ENCODE measurements at regions not wholly inside any gene's neighbourhood (a gene's known extent, or its start where the extent isn't known, plus 50 kb on each side); places are given as distances from the start of the nearest gene placed in this dataset.

GRCh38 chr9:79382044-79382443 is 189.7 kb upstream of the TLE4 start:
- no peak overlapping the region for H3K4me3 ChIP-seq
- no peak overlapping the region for H3K4me2 ChIP-seq

GRCh38 chr9:79382458-79382857 is 189.3 kb upstream of the TLE4 start:
- no peak for TF ChIP-seq Cebpa-rat (IDR thresholded peaks at IDR 0.05)

More at GRCh38 chr9:79382044-79382443, 189.7 kb upstream of the TLE4 start:
- Histone ChIP-seq H4K20me1 (no peaks in the 10 kb centered on the region), H3K4me1 (no peaks in the 10 kb centered on the region), H3K36me3 (no peaks in the 10 kb centered on the region), H3K27ac (no peak overlapping the region), H3K9ac (no peak overlapping the region), H3K9me3 (no peaks in the 10 kb centered on the region), H3K27me3 (no peaks in the 10 kb centered on the region)
- no peak for TF ChIP-seq Cebpa-rat (IDR thresholded peaks at IDR 0.05)

GRCh38 chr9:79383096-79383495 is 188.7 kb upstream of the TLE4 start:
- Histone ChIP-seq H3K27me3 (no peaks in the 10 kb centered on the region), H3K4me2 (no peak overlapping the region), H3K27ac (no peak overlapping the region)

More at GRCh38 chr9:79382458-79382857, 189.3 kb upstream of the TLE4 start:
- Histone ChIP-seq H3K4me1 (no peaks in the 10 kb centered on the region), H4K20me1 (no peaks in the 10 kb centered on the region), H3K9ac (no peak overlapping the region), H3K9me3 (no peaks in the 10 kb centered on the region), H3K4me3 (no peak overlapping the region), H3K36me3 (no peaks in the 10 kb centered on the region), H3K4me2 (no peak overlapping the region), H3K27ac (no peak overlapping the region), H3K27me3 (no peaks in the 10 kb centered on the region)

GRCh38 chr9:79384091-79384490 is 187.7 kb upstream of the TLE4 start:
- Histone ChIP-seq H3K27me3 (no peaks in the 10 kb centered on the region), H3K27ac (no peak overlapping the region), H3K4me3 (no peak overlapping the region), H3K36me3 (no peaks in the 10 kb centered on the region), H3K9ac (no peak overlapping the region), H3K9me3 (no peaks in the 10 kb centered on the region), H4K20me1 (no peaks in the 10 kb centered on the region), H3K4me1 (no peaks in the 10 kb centered on the region), H3K4me2 (no peak overlapping the region)
- no peak for TF ChIP-seq Cebpa-rat (IDR thresholded peaks at IDR 0.05)

More at GRCh38 chr9:79383096-79383495, 188.7 kb upstream of the TLE4 start:
- H3K9ac ChIP-seq: no peak overlapping the region
- no peaks in the 10 kb centered on the region for H3K36me3 ChIP-seq
- no peaks in the 10 kb centered on the region for H4K20me1 ChIP-seq
- H3K4me3 ChIP-seq: no peak overlapping the region
- H3K9me3 ChIP-seq: no peaks in the 10 kb centered on the region
- no peaks in the 10 kb centered on the region for H3K4me1 ChIP-seq
- TF ChIP-seq Cebpa-rat (IDR thresholded peaks at IDR 0.05): no peak

GRCh38 chr9:79384501-79384900 is 187.3 kb upstream of the TLE4 start:
- H3K36me3 ChIP-seq: no peaks in the 10 kb centered on the region

GRCh38 chr9:79387101-79387835 is 184.5 kb upstream of the TLE4 start:
- Histone ChIP-seq H3K27me3 (no peaks in the 10 kb centered on the region), H3K36me3 (no peaks in the 10 kb centered on the region), H3K4me1 (no peaks in the 10 kb centered on the region), H3K27ac (no peak overlapping the region), H3K9ac (no peak overlapping the region), H3K9me3 (no peaks in the 10 kb centered on the region), H4K20me1 (no peaks in the 10 kb centered on the region), H3K4me3 (no peak overlapping the region), H3K4me2 (no peak overlapping the region)
- TF ChIP-seq Cebpa-rat (IDR thresholded peaks at IDR 0.05): no peak

More at GRCh38 chr9:79384501-79384900, 187.3 kb upstream of the TLE4 start:
- Histone ChIP-seq H3K4me3 (no peak overlapping the region), H3K4me2 (no peak overlapping the region), H3K27me3 (no peaks in the 10 kb centered on the region), H3K9ac (no peak overlapping the region), H3K4me1 (no peaks in the 10 kb centered on the region), H3K27ac (no peak overlapping the region), H3K9me3 (no peaks in the 10 kb centered on the region), H4K20me1 (no peaks in the 10 kb centered on the region)
- no peak for TF ChIP-seq Cebpa-rat (IDR thresholded peaks at IDR 0.05)

GRCh38 chr9:79390077-79390698 is 181.6 kb upstream of the TLE4 start:
- TF ChIP-seq Cebpa-rat (IDR thresholded peaks at IDR 0.05): no peak
- no peak overlapping the region for H3K27ac ChIP-seq
- no peak overlapping the region for H3K4me2 ChIP-seq

GRCh38 chr9:79390781-79391770 is 180.7 kb upstream of the TLE4 start:
- H3K9ac ChIP-seq: no peak overlapping the region
- H3K27ac ChIP-seq: no peak overlapping the region
- no peaks in the 10 kb centered on the region for H4K20me1 ChIP-seq
- H3K9me3 ChIP-seq: no peaks in the 10 kb centered on the region
- H3K36me3 ChIP-seq: no peaks in the 10 kb centered on the region
- H3K4me2 ChIP-seq: no peak overlapping the region
- TF ChIP-seq Cebpa-rat (IDR thresholded peaks at IDR 0.05): no peak
- H3K27me3 ChIP-seq: no peaks in the 10 kb centered on the region
- H3K4me1 ChIP-seq: no peaks in the 10 kb centered on the region
- H3K4me3 ChIP-seq: no peak overlapping the region

More at GRCh38 chr9:79390077-79390698, 181.6 kb upstream of the TLE4 start:
- no peaks in the 10 kb centered on the region for H4K20me1 ChIP-seq
- H3K4me3 ChIP-seq: no peak overlapping the region
- no peaks in the 10 kb centered on the region for H3K4me1 ChIP-seq
- no peaks in the 10 kb centered on the region for H3K9me3 ChIP-seq
- no peaks in the 10 kb centered on the region for H3K27me3 ChIP-seq
- H3K9ac ChIP-seq: no peak overlapping the region
- no peaks in the 10 kb centered on the region for H3K36me3 ChIP-seq

- no peak overlapping the region for H3K4me2 ChIP-seq
- H3K27me3 ChIP-seq: no peaks in the 10 kb centered on the region
- H3K4me3 ChIP-seq: no peak overlapping the region
- H3K4me1 ChIP-seq: no peaks in the 10 kb centered on the region
- no peak overlapping the region for H3K9ac ChIP-seq
- no peak overlapping the region for H3K27ac ChIP-seq
- no peaks in the 10 kb centered on the region for H4K20me1 ChIP-seq
- no peak for TF ChIP-seq Cebpa-rat (IDR thresholded peaks at IDR 0.05)
- H3K36me3 ChIP-seq: no peaks in the 10 kb centered on the region
- no peaks in the 10 kb centered on the region for H3K9me3 ChIP-seq
Measured at GRCh38 chr9:79395228-79395627, 176.5 kb upstream of the TLE4 start.

Data from BLaER1 (cell line).